ENCODE measurements at regions not wholly inside any gene's neighbourhood (a gene's known extent, or its start where the extent isn't known, plus 50 kb on each side); places are given as distances from the start of the nearest gene placed in this dataset.

DNA sequence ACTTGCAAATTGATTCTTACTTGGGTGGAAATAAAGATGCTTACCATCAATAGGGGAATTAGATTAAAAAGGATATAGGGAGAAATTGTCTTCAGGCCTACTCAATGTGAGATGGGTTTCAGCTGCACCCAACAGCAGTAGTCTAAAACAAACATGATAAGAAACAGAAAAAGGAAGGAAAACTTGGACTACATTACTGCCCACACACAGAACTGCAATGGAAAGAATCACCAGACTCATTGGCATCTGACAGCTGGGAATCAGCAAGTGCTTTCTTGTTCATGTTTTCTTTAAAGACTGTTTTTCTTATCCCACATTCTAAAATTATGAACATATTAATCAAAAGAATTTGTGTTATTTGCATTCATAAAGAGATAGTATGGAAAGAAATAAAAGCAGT, 144.2 kb downstream of the LRIG3 start:
- ChIA-PET CTCF (no interaction called here), POLR2A (no interaction called here)
- ATAC-seq = no peak
- Histone ChIP-seq H3K9me3 (ENCODE audit: control insufficient read depth, insufficient read depth, low read depth, low read length) (no peaks in the 10 kb centered on the region), H3K27me3 (ENCODE audit: control insufficient read depth, insufficient read depth, low read length) (no peaks in the 10 kb centered on the region), H3K36me3 (ENCODE audit: control insufficient read depth, insufficient read depth, low read length) (no peaks in the 10 kb centered on the region), H3K27ac (ENCODE audit: low read length) (no peak overlapping the region), H3K4me3 (ENCODE audit: low read depth in 2 of 2, low read length in 2 of 2) (no peak overlapping the region), H3K4me1 (ENCODE audit: control insufficient read depth, insufficient read depth, low read length) (no peaks in the 10 kb centered on the region)
- TF ChIP-seq, protein P1, sequence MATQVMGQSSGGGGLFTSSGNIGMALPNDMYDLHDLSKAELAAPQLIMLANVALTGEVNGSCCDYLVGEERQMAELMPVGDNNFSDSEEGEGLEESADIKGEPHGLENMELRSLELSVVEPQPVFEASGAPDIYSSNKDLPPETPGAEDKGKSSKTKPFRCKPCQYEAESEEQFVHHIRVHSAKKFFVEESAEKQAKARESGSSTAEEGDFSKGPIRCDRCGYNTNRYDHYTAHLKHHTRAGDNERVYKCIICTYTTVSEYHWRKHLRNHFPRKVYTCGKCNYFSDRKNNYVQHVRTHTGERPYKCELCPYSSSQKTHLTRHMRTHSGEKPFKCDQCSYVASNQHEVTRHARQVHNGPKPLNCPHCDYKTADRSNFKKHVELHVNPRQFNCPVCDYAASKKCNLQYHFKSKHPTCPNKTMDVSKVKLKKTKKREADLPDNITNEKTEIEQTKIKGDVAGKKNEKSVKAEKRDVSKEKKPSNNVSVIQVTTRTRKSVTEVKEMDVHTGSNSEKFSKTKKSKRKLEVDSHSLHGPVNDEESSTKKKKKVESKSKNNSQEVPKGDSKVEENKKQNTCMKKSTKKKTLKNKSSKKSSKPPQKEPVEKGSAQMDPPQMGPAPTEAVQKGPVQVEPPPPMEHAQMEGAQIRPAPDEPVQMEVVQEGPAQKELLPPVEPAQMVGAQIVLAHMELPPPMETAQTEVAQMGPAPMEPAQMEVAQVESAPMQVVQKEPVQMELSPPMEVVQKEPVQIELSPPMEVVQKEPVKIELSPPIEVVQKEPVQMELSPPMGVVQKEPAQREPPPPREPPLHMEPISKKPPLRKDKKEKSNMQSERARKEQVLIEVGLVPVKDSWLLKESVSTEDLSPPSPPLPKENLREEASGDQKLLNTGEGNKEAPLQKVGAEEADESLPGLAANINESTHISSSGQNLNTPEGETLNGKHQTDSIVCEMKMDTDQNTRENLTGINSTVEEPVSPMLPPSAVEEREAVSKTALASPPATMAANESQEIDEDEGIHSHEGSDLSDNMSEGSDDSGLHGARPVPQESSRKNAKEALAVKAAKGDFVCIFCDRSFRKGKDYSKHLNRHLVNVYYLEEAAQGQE (IDR thresholded peaks at IDR 0.05; ENCODE audit: insufficient read depth in 1 of 2, low read depth in 2 of 2, low read length in 1 of 2) = no peak
- no peak for TF ChIP-seq POLR2AphosphoS5 (IDR thresholded peaks at IDR 0.05; ENCODE audit: low read depth, low read length)
- no peak for TF ChIP-seq SIN3A (IDR thresholded peaks at IDR 0.05; ENCODE audit: borderline replicate concordance, insufficient read depth, low read depth, low read length)
- no peak for TF ChIP-seq TCF7L2 (IDR thresholded peaks at IDR 0.05; ENCODE audit: low read depth, low read length)
- TF ChIP-seq, protein P2, sequence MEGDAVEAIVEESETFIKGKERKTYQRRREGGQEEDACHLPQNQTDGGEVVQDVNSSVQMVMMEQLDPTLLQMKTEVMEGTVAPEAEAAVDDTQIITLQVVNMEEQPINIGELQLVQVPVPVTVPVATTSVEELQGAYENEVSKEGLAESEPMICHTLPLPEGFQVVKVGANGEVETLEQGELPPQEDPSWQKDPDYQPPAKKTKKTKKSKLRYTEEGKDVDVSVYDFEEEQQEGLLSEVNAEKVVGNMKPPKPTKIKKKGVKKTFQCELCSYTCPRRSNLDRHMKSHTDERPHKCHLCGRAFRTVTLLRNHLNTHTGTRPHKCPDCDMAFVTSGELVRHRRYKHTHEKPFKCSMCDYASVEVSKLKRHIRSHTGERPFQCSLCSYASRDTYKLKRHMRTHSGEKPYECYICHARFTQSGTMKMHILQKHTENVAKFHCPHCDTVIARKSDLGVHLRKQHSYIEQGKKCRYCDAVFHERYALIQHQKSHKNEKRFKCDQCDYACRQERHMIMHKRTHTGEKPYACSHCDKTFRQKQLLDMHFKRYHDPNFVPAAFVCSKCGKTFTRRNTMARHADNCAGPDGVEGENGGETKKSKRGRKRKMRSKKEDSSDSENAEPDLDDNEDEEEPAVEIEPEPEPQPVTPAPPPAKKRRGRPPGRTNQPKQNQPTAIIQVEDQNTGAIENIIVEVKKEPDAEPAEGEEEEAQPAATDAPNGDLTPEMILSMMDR (IDR thresholded peaks at IDR 0.05) = no peak
- in situ Hi-C loops (cut with HindIII; ENCODE audit: low pct_unique_long_range_greater_than_20kb, low sequenced_read_pairs) = no loop called here
- no TSS peak for BruUV-seq (replicated peaks)
- intact Hi-C loops (cut with micrococcal nuclease; ENCODE audit: unreplicated experiment) = no loop called here
- DNase-seq (ENCODE audit: low read depth, low spot score) = no peak

DNA sequence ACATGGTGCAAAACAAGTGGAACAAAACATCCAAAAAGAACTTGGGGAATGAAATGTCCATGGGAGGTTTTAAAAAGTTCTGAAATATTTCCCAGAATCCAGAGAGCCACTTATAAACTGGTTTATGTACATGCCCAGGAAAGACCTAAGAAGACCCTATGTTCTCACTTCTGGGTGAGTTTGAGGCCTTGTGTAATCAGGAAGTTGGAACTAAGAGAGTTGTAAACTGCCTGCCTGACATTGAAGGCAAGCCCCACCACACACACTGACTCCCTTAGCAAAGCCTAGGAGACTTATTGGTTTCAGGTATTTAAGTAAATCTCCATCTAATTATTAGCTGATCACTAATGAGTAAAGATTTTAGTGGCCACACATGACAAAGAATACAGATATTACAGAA, 142.5 kb downstream of the LRIG3 start:
- Histone ChIP-seq H3K9me3 (ENCODE audit: control insufficient read depth, insufficient read depth, low read depth, low read length) (no peaks in the 10 kb centered on the region), H3K4me3 (ENCODE audit: low read depth in 2 of 2, low read length in 2 of 2) (no peak overlapping the region), H3K36me3 (ENCODE audit: control insufficient read depth, insufficient read depth, low read length) (no peaks in the 10 kb centered on the region), H3K4me1 (ENCODE audit: control insufficient read depth, insufficient read depth, low read length) (no peaks in the 10 kb centered on the region), H3K27ac (ENCODE audit: low read length) (no peak overlapping the region), H3K27me3 (ENCODE audit: control insufficient read depth, insufficient read depth, low read length) (no peaks in the 10 kb centered on the region)
- CTCF ChIA-PET = no interaction called here
- intact Hi-C loops (cut with micrococcal nuclease; ENCODE audit: unreplicated experiment) = no loop called here
- TF ChIP-seq TCF7L2 (IDR thresholded peaks at IDR 0.05; ENCODE audit: low read depth, low read length) = no peak
- TF ChIP-seq, protein P1 (IDR thresholded peaks at IDR 0.05; ENCODE audit: insufficient read depth in 1 of 2, low read depth in 2 of 2, low read length in 1 of 2) = no peak
- in situ Hi-C loops (cut with HindIII; ENCODE audit: low pct_unique_long_range_greater_than_20kb, low sequenced_read_pairs) = no loop called here
- no TSS peak for BruUV-seq (replicated peaks)
- POLR2A ChIA-PET = no interaction called here
- no peak for ATAC-seq
- no peak for DNase-seq (ENCODE audit: low read depth, low spot score)

Data from Panc1 (cell line).